UCSD-AML1 (cell line): ENCODE measurements at regions not wholly inside any gene's neighbourhood (a gene's known extent, or its start where the extent isn't known, plus 50 kb on each side); places are given as distances from the start of the nearest gene placed in this dataset.

Experiments
- DNase-seq: peaks from one replicate; lab custom pipeline; 2025; ENCODE audit not compliant: unreplicated experiment; lab: John Stamatoyannopoulos, UW

DNA sequence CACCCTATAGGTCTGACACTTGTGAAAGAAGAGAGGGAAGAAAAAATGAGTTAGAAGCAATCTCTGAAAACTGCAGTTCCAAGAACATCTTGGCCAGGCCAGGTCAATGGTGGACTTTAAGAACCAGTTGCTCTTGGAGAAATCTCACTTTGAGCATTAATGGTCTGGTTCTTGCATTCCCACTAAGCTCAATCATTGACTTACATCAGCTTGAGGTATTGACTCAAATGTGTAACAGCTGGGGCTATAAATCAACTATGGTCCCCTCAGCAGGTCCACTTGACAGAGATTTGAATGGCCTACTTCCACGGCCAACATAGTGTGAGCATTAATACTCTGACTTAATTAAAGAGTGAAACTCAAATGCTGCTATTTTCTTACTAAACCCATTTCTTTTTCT is 357.8 kb upstream of the RGMB start:
- no peak for DNase-seq

DNA sequence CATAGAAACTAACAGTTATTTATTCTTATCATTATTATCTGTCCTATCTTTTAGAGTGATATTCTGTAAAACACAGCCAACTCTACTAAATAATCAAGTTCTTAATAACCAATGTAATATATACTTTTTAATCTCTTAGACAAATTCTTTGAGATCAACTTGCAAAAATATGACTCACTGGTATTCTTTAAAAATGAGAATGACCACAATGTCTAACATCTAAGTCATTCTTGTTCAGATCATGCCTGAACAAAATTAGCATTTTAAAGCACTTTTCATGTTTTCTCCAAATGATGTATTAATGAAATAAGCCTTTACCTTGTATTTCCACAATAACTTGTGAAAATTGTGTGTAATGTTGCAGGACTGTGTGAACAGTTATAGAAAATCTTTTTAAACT is 356.9 kb upstream of the RGMB start:
- DNase-seq, result no peak

DNA sequence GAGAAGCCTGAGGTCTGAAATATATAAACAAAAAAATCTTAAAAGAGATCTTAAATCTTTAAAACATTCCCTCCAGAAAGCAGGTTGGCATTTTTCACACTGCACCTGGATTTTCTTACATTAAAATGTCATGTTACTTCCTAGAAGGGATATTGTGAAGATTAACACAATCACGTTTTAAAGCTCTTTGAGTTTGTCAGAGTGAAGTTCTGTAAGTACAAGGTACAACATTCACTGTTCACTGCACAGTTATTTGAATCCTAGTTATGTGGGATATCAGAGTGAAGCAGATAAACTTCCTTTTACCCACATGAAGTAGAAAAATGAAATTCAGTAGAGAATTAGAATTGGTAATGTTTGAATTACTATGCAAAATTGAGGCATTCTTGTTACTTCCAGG is 353.6 kb upstream of the RGMB start:
- DNase-seq, result no peak

DNA sequence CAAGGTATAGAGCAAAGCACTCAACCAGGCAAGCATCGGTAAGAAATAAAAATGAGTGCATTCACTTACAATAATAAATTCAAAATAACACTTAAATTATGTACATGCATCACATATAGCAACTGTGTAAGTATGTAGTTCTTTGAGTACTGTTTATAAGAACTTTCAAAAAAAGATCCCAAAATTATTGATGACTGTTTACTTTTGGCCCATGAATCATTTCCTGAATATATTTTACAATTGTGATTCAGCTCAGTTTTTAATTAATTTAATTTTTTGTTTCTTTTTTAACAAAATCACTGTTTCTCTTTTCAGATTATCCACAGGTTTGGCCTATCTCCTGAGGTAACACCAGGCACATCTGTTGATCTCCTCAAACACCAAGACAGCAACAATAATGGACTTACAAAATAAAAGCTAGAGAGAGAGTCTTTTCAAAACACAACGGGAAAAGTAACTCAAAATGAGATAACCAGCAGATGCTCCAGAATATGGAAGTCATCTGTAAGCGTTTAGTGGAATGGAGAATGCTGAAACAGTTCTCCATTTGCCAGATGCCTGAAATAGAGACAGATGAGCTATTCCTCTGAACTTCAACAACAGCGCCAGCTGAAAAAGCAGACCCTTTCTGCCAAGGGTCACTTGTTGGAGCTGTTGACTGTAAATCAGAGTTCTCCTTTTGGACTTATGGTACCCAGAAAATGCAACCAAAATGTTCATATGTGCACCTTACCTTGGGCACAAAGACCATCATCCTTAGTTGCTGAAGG is 348.6 kb upstream of the RGMB start:
- DNase-seq, result no peak

DNA sequence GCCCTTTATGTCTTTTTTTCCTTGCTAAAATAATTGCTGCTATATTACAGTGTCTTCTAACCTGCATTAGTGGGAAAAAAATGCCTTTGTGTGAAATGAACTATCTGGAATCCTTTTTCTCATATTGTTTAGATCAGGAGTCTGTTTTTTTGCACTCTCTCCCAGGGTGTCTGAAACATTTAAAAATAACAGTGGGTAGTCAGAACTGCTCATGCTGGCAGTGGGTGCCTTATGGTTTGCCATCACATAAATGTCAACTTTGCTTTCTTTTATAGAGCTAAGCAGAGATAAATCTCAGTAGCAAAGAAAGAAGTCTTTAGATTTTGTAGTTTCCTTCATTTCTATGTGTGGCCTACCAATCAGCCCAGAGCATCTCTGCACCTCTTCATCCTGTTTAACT is 347.8 kb upstream of the RGMB start:
- no peak for DNase-seq

DNA sequence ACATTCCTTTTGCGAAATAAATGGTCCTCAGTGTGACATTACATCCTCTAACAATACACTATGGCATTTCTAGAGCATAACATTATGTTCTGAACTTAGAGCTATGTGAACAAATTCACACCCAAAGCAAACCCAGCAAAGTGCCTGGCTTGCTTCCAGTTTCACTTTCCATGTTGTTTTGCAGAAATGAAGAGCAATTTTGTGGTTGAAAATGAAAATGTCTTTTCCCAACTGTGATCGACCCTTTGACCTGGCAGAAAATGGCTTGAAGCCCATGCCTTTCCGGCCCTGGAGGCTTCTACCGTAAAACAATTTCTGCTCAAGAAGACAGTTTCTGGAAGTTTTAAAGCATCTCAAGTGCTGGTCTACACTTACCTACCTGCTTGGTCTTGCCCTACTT is 344.7 kb upstream of the RGMB start:
- DNase-seq, result no peak

DNA sequence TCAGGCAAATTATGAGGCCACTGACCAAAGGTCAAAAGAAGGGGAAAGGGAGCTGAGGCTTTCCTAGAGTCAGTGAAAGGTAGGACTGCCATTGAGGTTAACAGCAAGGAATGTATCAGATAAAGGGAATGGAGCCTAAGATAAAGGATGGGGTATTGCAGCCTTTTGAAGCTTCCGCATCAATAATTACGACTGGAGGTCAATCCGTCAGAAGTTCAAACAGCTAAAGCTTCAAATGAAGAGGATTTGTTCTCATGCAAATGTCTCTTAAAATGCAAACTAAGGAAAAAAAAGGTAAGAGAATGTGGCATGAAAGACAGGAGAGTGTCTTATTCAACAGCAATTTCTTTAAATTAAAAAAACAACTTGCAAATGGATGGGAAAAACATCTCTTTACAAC is 341.1 kb upstream of the RGMB start:
- DNase-seq, result no peak

DNA sequence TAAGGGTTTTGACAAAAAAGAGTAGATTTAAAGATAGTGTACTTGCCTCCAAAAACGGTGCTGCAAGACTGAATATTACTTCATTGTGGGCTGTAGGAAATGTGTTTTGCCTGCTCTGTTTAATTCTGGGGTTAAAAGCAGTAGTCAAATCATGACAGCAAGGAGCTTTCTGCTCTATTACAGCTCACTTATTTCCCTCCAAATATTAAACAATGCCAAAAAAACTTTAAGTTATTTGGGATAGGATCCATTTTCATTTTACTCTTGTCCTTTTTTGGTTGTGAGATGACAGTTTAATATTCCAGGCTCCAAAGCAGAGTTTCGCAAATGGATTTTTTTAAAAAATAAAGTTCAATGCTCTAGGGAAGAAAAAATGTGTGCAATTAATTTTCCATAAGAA is 340.4 kb upstream of the RGMB start:
- DNase-seq, result no peak

DNA sequence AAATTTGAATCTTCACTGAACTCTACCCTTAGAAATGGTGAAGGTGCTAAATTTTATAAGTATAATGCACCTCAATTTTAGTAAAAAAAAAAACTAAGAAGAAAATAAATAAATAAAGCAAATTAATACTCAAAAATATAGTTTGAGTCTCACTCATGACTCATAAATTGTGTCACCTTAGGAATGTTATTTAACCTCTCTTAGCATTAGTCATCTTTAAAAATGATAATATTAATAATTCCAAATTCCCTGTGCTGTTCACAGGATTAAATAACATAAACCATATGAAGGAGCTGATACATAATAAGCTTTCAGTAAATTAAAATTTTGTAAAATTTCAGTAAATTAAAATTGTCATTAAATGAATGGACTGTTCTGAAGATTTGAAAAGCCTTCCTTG is 339.8 kb upstream of the RGMB start:
- no peak for DNase-seq

DNA sequence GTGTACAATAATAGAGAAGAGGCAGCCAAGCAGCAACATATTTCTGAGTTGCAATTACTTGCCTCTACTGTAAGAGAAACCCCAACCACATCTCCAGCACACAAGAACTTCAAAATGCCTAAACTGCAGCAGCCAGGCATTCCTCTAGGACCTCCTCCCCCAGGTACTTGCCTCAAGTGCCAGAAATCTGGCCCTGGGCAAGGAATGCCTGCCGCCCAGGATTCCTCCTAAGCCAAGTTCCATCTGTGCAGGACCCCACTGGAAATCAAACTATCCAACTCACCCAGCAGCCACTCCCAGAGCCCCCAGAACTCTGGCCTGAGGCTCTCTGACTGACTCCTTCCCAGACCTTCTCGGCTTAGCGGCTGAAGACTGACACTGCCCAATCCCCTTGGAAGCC is 336.8 kb upstream of the RGMB start:
- no peak for DNase-seq

DNA sequence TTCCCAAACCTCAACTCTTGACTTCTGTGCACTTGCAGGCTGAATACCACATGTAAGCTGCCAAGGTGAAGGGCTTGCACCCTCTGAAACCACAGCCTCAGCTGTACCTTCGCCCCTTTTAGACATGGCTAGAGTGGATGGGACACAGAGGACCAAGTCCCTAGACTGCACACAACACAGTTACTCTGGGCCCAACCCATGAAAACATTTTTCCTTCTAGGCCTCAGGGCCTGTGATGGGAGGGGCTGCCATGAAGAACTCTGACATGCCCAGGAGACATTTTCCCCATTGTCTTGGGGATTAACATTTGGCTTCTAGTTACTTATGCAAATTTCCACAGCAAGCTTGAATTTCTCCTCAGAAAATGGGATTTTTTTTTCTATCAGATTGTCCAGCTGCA is 331.0 kb upstream of the RGMB start:
- DNase-seq, result no peak

DNA sequence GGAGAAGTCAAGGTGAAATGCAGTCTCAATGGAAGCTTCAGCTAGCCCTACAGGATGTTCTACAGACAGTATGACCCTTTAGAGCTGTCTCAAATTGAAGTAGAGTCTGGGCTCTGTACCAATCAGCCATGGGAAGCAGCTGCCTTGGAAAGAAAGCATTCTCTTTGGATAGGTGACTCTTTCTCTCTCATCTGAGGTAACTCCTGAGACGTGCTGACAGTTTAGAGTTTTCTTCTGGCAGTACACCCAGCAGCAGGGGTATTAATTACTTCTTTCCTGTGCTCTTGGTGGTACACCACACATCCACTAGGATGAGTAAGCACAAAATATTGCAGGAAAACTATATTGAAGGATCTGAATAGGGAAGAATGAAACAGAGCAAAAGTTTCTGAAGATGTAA is 329.6 kb upstream of the RGMB start:
- no peak for DNase-seq

DNA sequence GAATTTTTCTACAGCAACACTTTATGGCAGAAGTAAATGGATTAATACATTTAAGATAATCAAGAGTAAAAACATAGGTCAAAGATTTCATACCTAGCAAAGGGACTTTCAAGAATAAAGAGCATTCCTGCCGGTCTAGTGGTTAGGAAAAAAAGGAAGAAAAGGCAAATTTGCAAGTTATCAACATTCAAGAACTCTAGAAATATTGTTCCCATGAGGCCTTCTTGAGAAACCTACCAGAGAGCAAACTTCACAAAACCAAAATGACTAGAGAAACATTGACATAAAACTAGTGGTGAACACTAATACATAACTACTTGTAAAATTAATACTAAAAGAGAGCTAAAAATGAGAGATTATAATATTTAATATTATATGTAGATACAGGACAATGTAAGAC is 320.2 kb upstream of the RGMB start:
- no peak for DNase-seq

DNA sequence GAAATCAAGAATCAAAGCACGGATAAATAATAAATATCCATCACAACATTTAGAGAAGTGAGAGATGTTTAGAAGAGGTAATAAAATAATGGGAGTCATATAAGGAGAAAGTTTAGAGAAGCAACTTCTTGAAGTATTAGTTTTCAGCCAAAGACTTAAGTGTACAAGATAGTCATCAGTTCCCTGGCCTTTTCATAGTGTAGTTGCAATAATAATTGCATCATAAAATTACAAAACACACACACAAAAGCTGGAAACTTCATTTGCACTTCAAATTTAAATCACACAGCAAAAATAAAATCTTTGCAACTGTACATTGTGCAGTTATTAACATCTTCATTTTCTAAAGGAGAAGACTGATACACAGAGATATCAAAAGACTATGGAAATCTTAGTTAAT is 319.1 kb upstream of the RGMB start:
- no peak for DNase-seq

DNA sequence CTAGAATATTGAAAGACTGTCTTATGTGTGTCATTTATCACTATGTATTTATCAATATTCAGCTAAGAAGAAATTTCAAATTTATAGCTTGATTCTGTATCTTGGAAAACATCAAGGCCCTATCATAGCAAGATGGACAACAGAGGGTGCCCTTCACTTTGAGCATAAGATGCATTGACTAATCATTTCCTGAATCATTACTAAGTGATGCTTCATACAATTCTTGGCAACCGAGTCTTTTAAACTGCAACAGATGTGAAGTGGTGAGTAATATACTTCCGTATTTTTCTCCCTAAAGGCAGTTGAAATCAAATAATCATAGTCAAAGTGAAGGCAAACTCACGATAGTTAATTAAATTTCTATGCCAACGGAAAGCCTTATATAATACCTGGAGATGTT is 318.6 kb upstream of the RGMB start:
- DNase-seq, result no peak

DNA sequence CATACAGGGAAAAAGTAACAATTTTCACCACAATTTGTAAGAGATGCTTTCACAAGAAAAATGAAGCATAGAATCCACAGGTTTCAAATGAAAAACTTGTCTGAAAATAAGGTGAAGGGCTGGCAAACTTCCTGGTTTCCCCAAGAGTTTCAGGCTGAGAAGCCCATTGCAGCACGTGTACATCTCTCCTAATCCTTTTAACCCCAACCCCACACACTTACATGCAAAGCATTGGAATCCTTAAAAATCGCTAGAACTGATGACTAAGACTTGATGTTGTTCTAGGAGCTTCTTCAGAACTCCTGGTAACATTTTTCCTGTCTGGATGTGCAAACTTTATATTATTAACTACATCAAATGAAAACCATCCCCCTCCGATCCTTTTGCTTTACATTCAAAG is 317.8 kb upstream of the RGMB start:
- no peak for DNase-seq

DNA sequence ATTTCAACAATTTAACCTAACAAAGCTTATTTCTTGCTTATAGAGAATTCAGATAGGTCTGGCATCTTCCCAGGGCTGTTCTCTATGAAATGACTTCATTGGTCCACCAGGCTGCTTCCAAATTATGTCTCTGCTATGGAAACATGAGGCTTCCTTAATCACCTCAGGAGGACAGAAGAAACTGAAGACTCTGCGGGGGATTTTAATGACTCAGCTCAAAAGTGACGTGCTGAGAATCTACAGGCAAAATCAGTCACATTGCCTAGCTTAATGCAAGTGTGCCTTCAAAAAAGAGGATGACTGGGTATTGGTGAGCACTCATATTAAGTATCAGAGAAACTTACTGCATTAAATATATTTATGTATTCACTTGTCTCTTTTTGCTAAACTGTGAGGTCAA is 315.5 kb upstream of the RGMB start:
- no peak for DNase-seq

DNA sequence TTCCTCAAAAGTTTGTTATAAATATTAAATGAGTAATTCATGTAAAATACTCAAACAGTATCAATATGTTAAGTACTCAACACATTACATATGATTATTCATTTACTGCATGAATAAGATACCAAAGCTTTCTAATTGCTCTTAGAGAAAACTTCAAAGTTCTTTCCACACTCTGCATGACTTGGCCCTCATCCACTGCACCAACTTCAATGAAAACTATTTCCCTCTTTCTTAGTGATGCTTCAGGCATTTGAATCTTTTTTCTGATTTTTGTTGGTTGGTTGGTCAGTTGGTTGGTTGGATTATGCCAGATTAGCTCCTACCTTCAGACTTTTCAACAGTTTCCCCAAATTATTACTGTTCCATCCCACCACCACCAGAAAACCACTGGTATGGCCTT is 314.7 kb upstream of the RGMB start:
- no peak for DNase-seq

DNA sequence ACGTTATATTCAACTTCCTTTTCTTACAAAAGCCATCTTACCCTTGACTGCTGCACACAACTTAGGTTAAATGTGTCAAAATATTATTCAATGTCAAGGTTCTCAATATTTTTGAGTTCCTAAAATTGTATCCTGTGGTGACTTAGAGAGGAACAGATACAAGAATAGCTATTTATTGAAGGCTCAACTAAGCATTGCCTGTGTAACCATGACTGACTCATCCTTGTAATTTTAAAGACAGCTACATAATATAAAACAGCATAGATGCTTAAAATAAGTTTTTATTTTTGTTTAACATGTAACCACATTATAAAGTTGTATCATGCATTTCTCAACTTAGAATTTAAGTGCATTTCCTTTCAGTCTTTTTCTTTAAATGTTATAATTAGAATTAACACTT is 312.9 kb upstream of the RGMB start:
- no peak for DNase-seq

DNA sequence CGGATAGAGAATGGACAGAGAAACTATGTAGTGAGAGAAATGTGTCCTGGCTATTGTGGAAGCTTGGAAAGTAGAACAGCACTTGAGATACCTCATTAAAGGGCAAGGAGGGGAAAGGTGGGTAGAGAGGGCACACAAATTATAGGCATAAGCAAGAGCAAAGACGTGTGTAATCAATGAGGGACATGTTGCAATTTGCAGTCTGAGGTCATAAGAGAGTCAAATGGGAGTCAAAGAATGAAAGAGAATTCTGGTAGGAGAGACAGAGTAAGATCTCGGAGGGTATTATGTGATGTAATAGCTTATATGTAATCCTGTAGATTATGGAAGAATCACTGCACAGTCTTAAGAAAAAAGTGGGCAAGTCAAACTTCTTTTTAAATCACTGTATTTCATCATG is 312.0 kb upstream of the RGMB start:
- no peak for DNase-seq

DNA sequence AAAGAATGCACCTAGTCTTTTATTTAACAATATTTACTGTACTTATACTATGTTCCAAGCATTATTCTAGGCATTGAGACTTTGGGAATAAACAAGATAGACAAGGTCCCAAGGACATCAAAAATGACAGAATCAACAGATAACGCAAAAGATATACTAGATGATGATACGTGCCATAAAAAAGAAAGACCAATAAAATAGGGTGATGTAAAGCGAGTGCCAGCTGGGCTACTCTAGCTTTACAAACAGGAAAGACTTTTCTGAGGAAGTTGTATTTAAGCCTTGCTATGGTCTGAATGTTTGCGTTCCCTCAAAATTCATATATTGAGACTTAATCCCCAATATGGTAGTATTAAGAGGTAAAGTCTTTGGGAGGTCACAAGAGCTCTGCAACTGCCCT is 310.2 kb upstream of the RGMB start:
- DNase-seq, result no peak

DNA sequence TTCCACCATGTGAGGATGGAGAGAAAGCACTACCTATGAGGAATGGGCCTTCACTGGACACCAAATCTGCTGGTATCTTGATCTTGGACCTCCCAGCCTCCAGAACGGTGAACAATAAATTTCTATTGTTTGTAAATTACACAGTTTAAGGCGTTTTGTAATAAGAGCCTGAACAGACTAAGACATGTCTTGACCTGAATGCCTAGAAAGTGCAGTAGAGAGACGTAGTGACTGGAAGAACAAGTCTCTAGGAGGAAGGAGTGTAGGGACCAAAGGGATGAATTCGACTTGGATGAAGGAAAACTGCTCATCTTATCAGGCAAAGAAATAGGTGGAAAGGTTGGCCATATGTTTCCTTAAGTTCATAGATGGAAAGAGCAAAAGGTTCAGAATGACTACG is 309.8 kb upstream of the RGMB start:
- no peak for DNase-seq

DNA sequence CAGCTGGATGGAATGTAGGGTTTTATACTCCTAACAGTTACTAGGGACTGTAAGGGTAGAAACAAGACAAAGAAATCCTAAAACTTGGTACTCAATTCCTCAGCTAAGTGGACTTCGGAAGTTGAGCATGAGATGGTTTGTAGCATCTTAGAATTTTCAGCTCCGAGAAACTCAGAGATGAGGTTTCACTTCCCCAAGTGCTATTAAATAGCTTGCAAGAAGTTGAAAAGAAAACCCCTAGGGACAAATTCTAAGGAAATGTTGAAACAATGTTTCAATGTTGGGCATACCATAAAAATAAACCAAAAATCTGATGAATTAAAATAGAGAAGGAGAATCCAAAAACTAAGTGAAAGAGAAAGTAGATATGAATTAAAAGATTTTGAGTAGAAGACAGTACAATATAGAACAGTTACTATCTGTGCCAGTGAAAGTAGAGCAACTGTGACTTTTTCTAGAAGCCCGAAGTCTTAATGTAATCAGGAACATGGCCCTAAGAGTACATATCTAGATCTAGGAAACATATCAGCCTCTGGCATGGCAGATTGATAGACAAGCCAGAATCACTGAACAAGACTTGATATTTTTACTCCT is 308.6 kb upstream of the RGMB start:
- DNase-seq, result no peak
